ENCODE measurements at regions not wholly inside any gene's neighbourhood (a gene's known extent, or its start where the extent isn't known, plus 50 kb on each side); places are given as distances from the start of the nearest gene placed in this dataset.

GRCh38 chr12:105935981-105936380 is 202.8 kb downstream of the NUAK1 start:
- Histone ChIP-seq H3K4me1 (ENCODE audit: control insufficient read depth in 1 of 2, insufficient read depth in 2 of 2, low read length in 2 of 2) (peaks cover 2 to 9% of the 10 kb centered on the region in 2 experiments; a peak in 2 of 4 replicates), H3K27ac (ENCODE audit: low read depth, low read length) (no peak overlapping the region), H2AFZ (ENCODE audit: low read depth, low read length, poor library complexity, severe bottlenecking) (no peak overlapping the region), H3K79me2 (ENCODE audit: insufficient read depth, low read length) (no peaks in the 10 kb centered on the region), H3K27me3 (ENCODE audit: insufficient read depth, low read length) (peaks cover 17% of the 10 kb centered on the region; the same call in 1 of the 2 replicates), H3K9me2 (ENCODE audit: insufficient read depth) (no peaks in the 10 kb centered on the region), H3K4me3 (replicated peaks in 1 of 2; ENCODE audit: low read depth in 1 of 2, low read length in 2 of 2) (no peak overlapping the region), H3K4me2 (ENCODE audit: low read length) (no peak overlapping the region), H3K9me3 (ENCODE audit: control insufficient read depth in 1 of 2, insufficient read depth in 1 of 2, low read depth in 1 of 2, low read length in 2 of 2) (no peaks in the 10 kb centered on the region), H3K9ac (ENCODE audit: low read length) (no peak overlapping the region), H4K20me1 (ENCODE audit: insufficient read depth) (no peaks in the 10 kb centered on the region), H3K36me3 (ENCODE audit: control insufficient read depth in 1 of 2, insufficient read depth in 2 of 2, low read length in 2 of 2) (no peaks in the 10 kb centered on the region)
- intact Hi-C loops (cut with micrococcal nuclease), result no loop called here
- ChIA-PET RAD21 (ENCODE audit: low non-redundant PET in 1 of 2, low total read pairs in 2 of 2, uncharacterized antibody in 2 of 2, unreplicated experiment in 2 of 2) (no interaction called here), POLR2A (no interaction called here), CTCF (no interaction called here)
- BruUV-seq (replicated peaks), result no TSS peak
- ATAC-seq, result no peak
- DNase-seq (ENCODE audit: low read depth, low spot score), result no peak
- no peak for TF ChIP-seq EZH2 (IDR thresholded peaks at IDR 0.05)
- TF ChIP-seq ZFX (IDR thresholded peaks at IDR 0.05), result no peak
- no peak for TF ChIP-seq JUND (IDR thresholded peaks at IDR 0.05)
- no peak for TF ChIP-seq EGR1 (IDR thresholded peaks at IDR 0.05; ENCODE audit: low read depth)
- no peak for TF ChIP-seq SIN3A (IDR thresholded peaks at IDR 0.05; ENCODE audit: low read depth)
- no peak for TF ChIP-seq FOSL1 (IDR thresholded peaks at IDR 0.05; ENCODE audit: low read depth)
- no peak for TF ChIP-seq SRF (IDR thresholded peaks at IDR 0.05; ENCODE audit: low read depth)
- TF ChIP-seq CEBPB (IDR thresholded peaks at IDR 0.05; ENCODE audit: low read depth), result no peak
- TF ChIP-seq SP1 (IDR thresholded peaks at IDR 0.05; ENCODE audit: low read depth), result no peak
- TF ChIP-seq REST (IDR thresholded peaks at IDR 0.05; ENCODE audit: low read depth), result no peak
